Lower lobe of right lung (tissue), 2 donors: ENCODE measurements at regions not wholly inside any gene's neighbourhood (a gene's known extent, or its start where the extent isn't known, plus 50 kb on each side); places are given as distances from the start of the nearest gene placed in this dataset.

Experiments used
- ATAC-seq, 2 donors: fragments of 200-7000 bp; cut with Tn5 transposase; one replicate each; pipeline ENCODE4 v1.9.1; 2020 to 2022; ENCODE audit warnings: mild to moderate bottlenecking in 2 of 2, moderate library complexity in 2 of 2
- DNase-seq: peaks from one replicate; pipeline ENCODE4 v3.0.0-alpha.2; 2020
- H3K27ac ChIP-seq: fragments of 200-600 bp; one replicate; pipeline ENCODE4 v1.8.0; 2022
- H3K27me3 ChIP-seq: fragments of 200-600 bp; one replicate; pipeline ENCODE4 v1.8.0; 2022; ENCODE audit warnings: low read depth
- H3K36me3 ChIP-seq: fragments of 200-600 bp; one replicate; pipeline ENCODE4 v1.8.0; 2022; ENCODE audit warnings: mild to moderate bottlenecking
- H3K4me1 ChIP-seq: fragments of 200-600 bp; one replicate; pipeline ENCODE4 v1.8.0; 2022
- H3K4me3 ChIP-seq: fragments of 200-600 bp; one replicate; pipeline ENCODE4 v1.8.0; 2022; ENCODE audit warnings: mild to moderate bottlenecking
- H3K9me3 ChIP-seq: fragments of 200-600 bp; one replicate; pipeline ENCODE4 v1.8.0; 2022
- CTCF ChIP-seq: fragments of 200-600 bp; IDR thresholded peaks from one replicate; pipeline ENCODE4 v1.8.0; 2022; ENCODE audit warnings: antibody characterized with exemption, mild to moderate bottlenecking
- intact Hi-C: fragments of 100-400 bp; cut with DNase I; formaldehyde crosslinking; loops from one replicate; pipeline ENCODE4 v1.11.0; 2022
- donor health status: DM: no; HTN: yes; CAD: no; lungs with severe emphysema.

DNA sequence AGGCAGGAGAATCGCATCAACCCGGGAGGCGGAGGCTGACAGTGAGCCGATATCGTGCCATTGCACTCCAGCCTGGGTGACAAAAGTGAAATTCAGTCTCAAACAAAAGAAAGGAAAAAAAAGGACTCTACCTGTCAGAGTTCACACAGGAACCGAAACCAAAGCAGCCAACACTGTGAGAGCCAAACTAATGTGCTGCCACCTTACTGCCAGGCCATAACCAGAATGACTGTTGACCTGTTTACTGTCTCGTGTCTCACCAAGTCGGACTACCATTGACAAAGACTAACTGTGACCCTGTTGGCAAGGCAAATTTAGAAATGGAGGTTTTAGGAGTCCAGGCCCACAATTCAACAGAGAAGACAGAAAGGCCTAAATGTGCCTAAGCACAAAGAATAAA, 112.4 kb downstream of the ANXA2R start:
- H3K4me1 ChIP-seq = no peaks in the 10 kb centered on the region
- no peak overlapping the region for H3K4me3 ChIP-seq

DNA sequence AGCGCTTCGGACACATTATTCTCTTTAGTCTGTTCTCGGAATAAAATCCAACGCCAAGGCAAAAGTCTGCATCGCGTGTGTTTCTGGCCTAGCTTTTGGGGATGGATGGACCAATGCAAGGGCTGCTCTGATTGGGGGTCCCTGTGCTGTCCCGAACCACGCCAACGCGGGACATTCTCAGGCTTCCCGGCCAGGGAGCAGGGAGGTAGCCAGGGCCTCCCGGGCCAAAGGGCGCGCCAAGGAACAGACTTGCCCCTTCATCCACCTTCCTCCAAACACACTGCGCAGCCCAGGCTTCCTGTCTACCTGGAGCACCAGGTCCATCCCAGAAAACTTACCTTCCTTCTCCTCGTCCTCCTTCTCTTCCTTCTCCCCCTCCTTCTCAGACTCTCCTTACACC, 113.0 kb upstream of the SELENOP start:
- Histone ChIP-seq H3K4me1 (no peaks in the 10 kb centered on the region), H3K4me3 (no peak overlapping the region), H3K27ac (no peak overlapping the region), H3K9me3 (no peaks in the 10 kb centered on the region), H3K27me3 (peaks cover 10% of the 10 kb centered on the region), H3K36me3 (no peaks in the 10 kb centered on the region)
- ATAC-seq = no peak
- intact Hi-C loops = no loop called here
- no peak for TF ChIP-seq CTCF
- no peak for DNase-seq

More for the DNA sequence above, 112.4 kb downstream of the ANXA2R start:
- Histone ChIP-seq H3K27me3 (peaks cover 10% of the 10 kb centered on the region), H3K36me3 (no peaks in the 10 kb centered on the region), H3K27ac (no peak overlapping the region), H3K9me3 (peaks cover 2% of the 10 kb centered on the region)
- ATAC-seq (no peak), DNase-seq (no peak)
- TF ChIP-seq CTCF = no peak
- intact Hi-C loops = no loop called here

DNA sequence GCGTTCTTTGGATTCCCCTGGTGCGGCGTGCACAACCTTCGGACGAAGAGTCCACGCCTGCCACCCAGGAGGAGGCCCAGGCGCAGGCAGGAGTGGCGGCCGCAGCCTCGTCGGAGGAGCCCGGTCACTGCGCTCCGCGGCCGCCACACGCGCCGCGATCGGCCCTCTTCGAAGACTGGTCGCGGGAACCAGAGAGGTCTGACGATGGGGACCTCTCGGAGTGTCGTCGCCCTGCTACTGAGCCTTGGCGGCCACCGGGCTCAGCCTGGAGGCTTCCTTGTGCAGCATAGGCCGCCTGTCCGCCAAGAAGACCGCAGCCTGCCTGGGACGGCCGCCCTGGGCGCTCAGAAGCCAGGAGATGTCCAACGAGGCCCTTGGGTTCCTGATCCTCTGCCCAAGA, 112.5 kb upstream of the SELENOP start:
- peak in 1 of 2 donors; percentile 11 for ATAC-seq
- no peaks in the 10 kb centered on the region for H3K36me3 ChIP-seq
- no peak overlapping the region for H3K4me3 ChIP-seq
- DNase-seq = no peak
- intact Hi-C loops = no loop called here
- no peak overlapping the region for H3K27ac ChIP-seq
- H3K9me3 ChIP-seq = no peaks in the 10 kb centered on the region
- peaks cover 10% of the 10 kb centered on the region for H3K27me3 ChIP-seq
- no peak for TF ChIP-seq CTCF
- no peaks in the 10 kb centered on the region for H3K4me1 ChIP-seq

DNA sequence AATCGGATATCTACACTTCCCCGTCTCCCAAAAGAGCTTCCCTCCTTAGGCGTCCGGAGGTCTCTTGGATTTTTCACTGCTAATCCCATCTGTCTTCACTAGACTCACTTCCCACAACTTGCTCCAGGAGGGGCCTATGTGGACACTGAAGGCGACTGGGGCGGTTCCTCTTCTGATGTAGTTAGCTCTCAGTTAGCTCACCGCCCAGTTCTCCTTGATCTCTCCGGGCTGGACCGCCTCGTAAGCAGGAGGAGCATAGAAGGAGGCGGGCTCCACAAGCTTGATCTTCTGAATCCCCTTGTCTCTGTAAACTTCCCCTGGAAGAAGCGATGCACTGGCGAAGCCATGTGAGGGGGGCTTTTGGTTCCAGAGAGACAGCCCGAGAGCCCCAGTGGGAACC, 112.0 kb upstream of the SELENOP start:
- no peak for TF ChIP-seq CTCF
- peaks cover 10% of the 10 kb centered on the region for H3K27me3 ChIP-seq
- no peaks in the 10 kb centered on the region for H3K36me3 ChIP-seq
- H3K4me3 ChIP-seq = no peak overlapping the region
- peak in 1 of 2 donors; percentile 42 for ATAC-seq
- H3K4me1 ChIP-seq = no peaks in the 10 kb centered on the region
- DNase-seq = no peak
- no peaks in the 10 kb centered on the region for H3K9me3 ChIP-seq
- no peak overlapping the region for H3K27ac ChIP-seq
- intact Hi-C loops = no loop called here

DNA sequence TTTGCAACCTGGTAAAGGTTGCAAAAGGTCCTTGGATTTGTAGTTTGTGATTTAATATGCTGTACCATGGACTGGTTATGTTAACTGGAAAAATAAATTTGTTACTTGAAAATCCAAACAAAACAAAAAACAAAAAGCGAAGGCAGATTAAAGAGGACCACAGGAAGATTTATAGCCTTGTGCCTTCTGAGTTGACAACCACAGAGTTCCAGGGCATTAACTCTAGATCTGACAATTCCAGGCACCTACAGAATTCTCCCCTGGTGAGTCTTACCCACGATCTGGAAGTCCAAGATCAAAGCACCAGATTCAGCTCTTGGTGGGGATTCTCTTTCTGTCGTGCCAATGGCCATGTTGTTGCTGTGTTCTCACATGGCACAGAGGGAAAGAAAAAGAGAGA, 107.9 kb upstream of the SELENOP start:
- TF ChIP-seq CTCF = no peak
- no peaks in the 10 kb centered on the region for H3K4me1 ChIP-seq
- intact Hi-C loops = no loop called here
- H3K36me3 ChIP-seq = no peaks in the 10 kb centered on the region
- H3K27ac ChIP-seq = no peak overlapping the region
- no peak overlapping the region for H3K4me3 ChIP-seq
- peaks cover 8% of the 10 kb centered on the region for H3K27me3 ChIP-seq
- no peak for ATAC-seq
- DNase-seq = no peak
- no peaks in the 10 kb centered on the region for H3K9me3 ChIP-seq

GRCh38 chr5:42915306-42915866, 103.7 kb upstream of the SELENOP start:
- TF ChIP-seq CTCF = no peak
- ATAC-seq (no peak), DNase-seq (no peak)
- intact Hi-C loops = no loop called here
- no peaks in the 10 kb centered on the region for H3K4me1 ChIP-seq
- no peaks in the 10 kb centered on the region for H3K9me3 ChIP-seq
- H3K4me3 ChIP-seq = no peak overlapping the region
- no peaks in the 10 kb centered on the region for H3K36me3 ChIP-seq
- H3K27me3 ChIP-seq = no peaks in the 10 kb centered on the region
- H3K27ac ChIP-seq = no peak overlapping the region
